GM12872 (cell line): ENCODE measurements at regions not wholly inside any gene's neighbourhood (a gene's known extent, or its start where the extent isn't known, plus 50 kb on each side); places are given as distances from the start of the nearest gene placed in this dataset.

Experiments
- CTCF ChIP-seq: IDR thresholded peaks from 3 replicates; pipeline ENCODE4 v1.5.1; 2011; ENCODE audit warnings: low read depth, mild to moderate bottlenecking, low read length, moderate library complexity; ENCODE audit not compliant: insufficient read depth

GRCh38 chr20:37630166-37630565 lies 63.7 kb upstream of the CTNNBL1 start:
- TF ChIP-seq CTCF: no peak

GRCh38 chr20:37627767-37628130 lies 66.1 kb upstream of the CTNNBL1 start:
- no peak for TF ChIP-seq CTCF

- TF ChIP-seq CTCF: no peak
These were observed 66.6 kb upstream of the CTNNBL1 start for GRCh38 chr20:37627060-37627766.

- TF ChIP-seq CTCF: no peak
These were observed 68.9 kb upstream of the CTNNBL1 start for GRCh38 chr20:37624963-37625362.

- no peak for TF ChIP-seq CTCF
These were observed 71.1 kb upstream of the CTNNBL1 start for GRCh38 chr20:37622728-37623127.

- TF ChIP-seq CTCF: no peak
These were observed 74.3 kb upstream of the CTNNBL1 start for GRCh38 chr20:37619496-37619895.

GRCh38 chr20:37616110-37616425 lies 77.8 kb upstream of the CTNNBL1 start:
- no peak for TF ChIP-seq CTCF
